ENCODE measurements at regions not wholly inside any gene's neighbourhood (a gene's known extent, or its start where the extent isn't known, plus 50 kb on each side); places are given as distances from the start of the nearest gene placed in this dataset.

DNA sequence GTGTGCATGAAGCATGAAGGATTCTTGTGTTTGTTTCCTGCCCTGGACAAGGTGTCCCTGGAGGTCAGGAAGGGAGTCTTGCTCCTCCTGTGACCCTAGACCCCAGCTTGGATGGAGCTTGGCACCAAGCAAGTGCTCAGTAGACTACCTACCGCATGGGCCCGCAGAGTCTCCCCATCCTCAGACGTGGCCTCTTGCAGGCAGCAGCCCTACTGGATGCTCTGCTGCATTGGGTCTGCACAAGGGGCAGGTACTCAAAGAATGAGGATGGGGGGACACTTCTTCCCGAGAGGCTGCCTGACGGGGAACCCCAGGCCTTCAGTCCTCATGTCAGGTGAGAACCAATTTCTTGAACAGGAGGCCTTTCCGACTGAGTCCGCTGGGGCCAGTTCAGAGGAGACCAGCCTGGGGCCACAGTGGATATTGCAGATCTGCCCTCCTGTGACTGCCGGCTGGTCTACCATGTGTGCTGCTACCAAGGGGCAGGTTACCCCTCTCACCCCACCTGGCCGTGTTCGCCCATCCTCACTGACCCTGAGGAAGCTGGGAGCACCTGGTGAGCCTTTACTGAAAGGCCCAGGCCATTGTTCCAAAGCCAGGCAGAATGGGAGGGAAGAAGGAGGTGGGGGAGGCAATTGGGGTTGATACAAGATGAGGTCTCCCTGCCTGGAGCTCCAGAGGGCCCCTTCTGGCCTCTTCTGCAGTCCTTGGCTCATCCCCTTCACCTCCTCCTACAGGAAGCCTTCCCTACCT, 206.3 kb downstream of the RAB11FIP4 start:
- Histone ChIP-seq H3K27me3 (ENCODE audit: control insufficient read depth in 2 of 2, insufficient read depth in 2 of 2, low read length in 2 of 2) (peaks cover 8 to 63% of the 10 kb centered on the region in 2 experiments; a peak in 3 of 5 replicates), H2AFZ (ENCODE audit: low read depth, low read length) (no peak overlapping the region), H4K20me1 (replicated peaks; ENCODE audit: control insufficient read depth, insufficient read depth, low read length) (no peaks in the 10 kb centered on the region; the same call in 1 of the 2 replicates), H3K9me3 (replicated peaks; ENCODE audit: control insufficient read depth, insufficient read depth, low read depth, low read length) (no peaks in the 10 kb centered on the region), H3K9ac (ENCODE audit: insufficient read depth in 1 of 2, low read depth in 2 of 2, low read length in 2 of 2) (no peak overlapping the region), H3K9me1 (ENCODE audit: control insufficient read depth, insufficient read depth, low read length) (no peaks in the 10 kb centered on the region), H3K4me3 (no peak overlapping the region), H3K36me3 (ENCODE audit: control insufficient read depth, insufficient read depth, low read length) (no peaks in the 10 kb centered on the region), H3K4me2 (ENCODE audit: insufficient read depth, low read length) (no peak overlapping the region), H3K27ac (ENCODE audit: extremely low read depth, low read depth, low read length) (no peak overlapping the region), H3K79me2 (ENCODE audit: control insufficient read depth, insufficient read depth, low read length) (no peaks in the 10 kb centered on the region), H3K4me1 (replicated peaks in 1 of 2; ENCODE audit: control insufficient read depth in 2 of 2, insufficient read depth in 2 of 2, low read length in 2 of 2) (0 out of 5 replicates have a peak, but pooled peaks cover 0 to 4% of the 10 kb centered on the region in 2 experiments)
- POLR2A ChIA-PET, result interaction anchor here (1.3 kb wide), 1 partner anchor 10 kb away, joined by 4 read pairs; no protein-coding TSS in a partner anchor
- BruUV-seq (replicated peaks), result no TSS peak
- FAIRE-seq, result no peak
- intact Hi-C loops (cut with micrococcal nuclease) (no loop called here), in situ Hi-C loops (cut with MboI) (no loop called here)
- 4% methylated on average over 10 of the region's 10 CpGs for WGBS (ENCODE audit: insufficient coverage, low coverage, missing lambda C conversion rate)
- CTCF ChIA-PET (ENCODE audit: low intra/inter-chr PET ratio), result no interaction called here
- TF ChIP-seq ZFP36 (IDR thresholded peaks at IDR 0.05; ENCODE audit: low read depth, low read length, partially characterized antibody) (peak; percentile 30), MAFF (IDR thresholded peaks at IDR 0.05; ENCODE audit: low read length) (no peak)
- ATAC-seq, result no peak
- DNase-seq (ENCODE audit: extremely low read depth in 1 of 4, low spot score in 3 of 4), result no peak

DNA sequence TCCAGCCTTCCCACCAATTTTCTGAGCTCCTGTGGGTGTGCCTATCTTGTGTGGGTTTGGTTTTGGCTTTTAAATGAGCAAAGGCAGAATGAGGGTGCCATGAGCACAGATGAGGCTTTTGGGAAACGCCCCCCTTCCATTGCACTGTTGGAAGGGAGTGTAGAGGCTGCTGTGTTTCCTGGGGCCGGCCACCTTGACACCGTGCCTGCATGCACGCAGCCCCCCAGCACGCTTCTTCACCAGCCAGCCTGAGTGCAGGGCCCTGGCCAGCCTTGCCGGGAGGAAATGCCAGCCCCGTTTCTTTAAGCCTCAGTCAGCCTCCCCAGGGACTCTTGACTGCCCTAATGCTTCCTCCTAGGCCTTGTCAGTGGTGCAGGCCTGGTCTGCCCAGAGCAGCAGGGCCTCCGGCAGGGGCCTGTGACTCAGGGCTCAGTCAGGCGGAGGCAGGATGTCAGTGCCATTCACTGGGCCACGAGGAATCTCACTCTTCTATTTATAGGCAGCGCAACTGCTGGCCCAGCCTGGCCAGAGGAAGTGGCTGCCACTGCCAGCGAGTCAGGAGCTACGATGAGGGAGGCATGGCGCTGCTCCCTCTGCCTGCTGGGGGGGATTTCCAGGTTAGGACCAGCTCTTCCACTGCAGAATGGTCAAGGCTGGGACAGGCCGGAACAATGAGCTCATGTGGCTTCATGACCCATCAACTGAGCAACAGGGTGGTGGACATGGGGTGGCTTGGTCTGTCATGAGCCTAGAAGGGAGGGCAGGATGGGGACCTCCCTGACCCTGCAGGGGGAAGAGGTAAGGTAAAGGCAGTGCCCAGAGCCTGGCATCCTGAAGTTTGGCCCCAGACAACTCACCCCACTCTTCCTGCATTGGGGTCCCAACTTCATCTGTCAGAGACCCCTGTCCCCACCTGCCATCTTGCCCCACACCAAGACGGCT, 205.2 kb downstream of the RAB11FIP4 start:
- Histone ChIP-seq H3K79me2 (ENCODE audit: control insufficient read depth, insufficient read depth, low read length) (no peaks in the 10 kb centered on the region), H3K27me3 (ENCODE audit: control insufficient read depth in 2 of 2, insufficient read depth in 2 of 2, low read length in 2 of 2) (peaks cover 4 to 56% of the 10 kb centered on the region in 2 experiments; a peak in 3 of 5 replicates), H3K27ac (ENCODE audit: extremely low read depth, low read depth, low read length) (no peak overlapping the region), H3K9ac (ENCODE audit: insufficient read depth in 1 of 2, low read depth in 2 of 2, low read length in 2 of 2) (no peak overlapping the region; a peak in 1 of 4 replicates), H3K4me3 (no peak overlapping the region), H3K9me1 (ENCODE audit: control insufficient read depth, insufficient read depth, low read length) (no peaks in the 10 kb centered on the region), H3K9me3 (replicated peaks; ENCODE audit: control insufficient read depth, insufficient read depth, low read depth, low read length) (no peaks in the 10 kb centered on the region), H3K4me2 (ENCODE audit: insufficient read depth, low read length) (no peak overlapping the region), H4K20me1 (replicated peaks; ENCODE audit: control insufficient read depth, insufficient read depth, low read length) (no peaks in the 10 kb centered on the region; the same call in 1 of the 2 replicates), H2AFZ (ENCODE audit: low read depth, low read length) (no peak overlapping the region), H3K36me3 (ENCODE audit: control insufficient read depth, insufficient read depth, low read length) (no peaks in the 10 kb centered on the region), H3K4me1 (replicated peaks in 1 of 2; ENCODE audit: control insufficient read depth in 2 of 2, insufficient read depth in 2 of 2, low read length in 2 of 2) (0 out of 5 replicates have a peak, but pooled peaks cover 0 to 4% of the 10 kb centered on the region in 2 experiments)
- no peak for FAIRE-seq
- no peak for ATAC-seq
- in situ Hi-C loops (cut with MboI), result no loop called here
- DNase-seq (ENCODE audit: extremely low read depth in 1 of 4, low spot score in 3 of 4), result no peak
- intact Hi-C loops (cut with micrococcal nuclease), result no loop called here
- CTCF ChIA-PET (ENCODE audit: low intra/inter-chr PET ratio), result no interaction called here
- POLR2A ChIA-PET, result interaction anchor here (1.3 kb wide), 1 partner anchor 9 kb away, joined by 4 read pairs; no protein-coding TSS in a partner anchor
- no TSS peak for BruUV-seq (replicated peaks)
- WGBS (ENCODE audit: insufficient coverage, low coverage, missing lambda C conversion rate), result 2% methylated on average over 16 of the region's 16 CpGs
- no peak for TF ChIP-seq SPI1 (IDR thresholded peaks at IDR 0.05; ENCODE audit: borderline replicate concordance, low read depth, low read length)
- TF ChIP-seq, protein P1, sequence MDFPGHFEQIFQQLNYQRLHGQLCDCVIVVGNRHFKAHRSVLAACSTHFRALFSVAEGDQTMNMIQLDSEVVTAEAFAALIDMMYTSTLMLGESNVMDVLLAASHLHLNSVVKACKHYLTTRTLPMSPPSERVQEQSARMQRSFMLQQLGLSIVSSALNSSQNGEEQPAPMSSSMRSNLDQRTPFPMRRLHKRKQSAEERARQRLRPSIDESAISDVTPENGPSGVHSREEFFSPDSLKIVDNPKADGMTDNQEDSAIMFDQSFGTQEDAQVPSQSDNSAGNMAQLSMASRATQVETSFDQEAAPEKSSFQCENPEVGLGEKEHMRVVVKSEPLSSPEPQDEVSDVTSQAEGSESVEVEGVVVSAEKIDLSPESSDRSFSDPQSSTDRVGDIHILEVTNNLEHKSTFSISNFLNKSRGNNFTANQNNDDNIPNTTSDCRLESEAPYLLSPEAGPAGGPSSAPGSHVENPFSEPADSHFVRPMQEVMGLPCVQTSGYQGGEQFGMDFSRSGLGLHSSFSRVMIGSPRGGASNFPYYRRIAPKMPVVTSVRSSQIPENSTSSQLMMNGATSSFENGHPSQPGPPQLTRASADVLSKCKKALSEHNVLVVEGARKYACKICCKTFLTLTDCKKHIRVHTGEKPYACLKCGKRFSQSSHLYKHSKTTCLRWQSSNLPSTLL (IDR thresholded peaks at IDR 0.05), result no peak
- TF ChIP-seq PHF20 (IDR thresholded peaks at IDR 0.05; ENCODE audit: partially characterized antibody), result no peak
- TF ChIP-seq, protein P2, sequence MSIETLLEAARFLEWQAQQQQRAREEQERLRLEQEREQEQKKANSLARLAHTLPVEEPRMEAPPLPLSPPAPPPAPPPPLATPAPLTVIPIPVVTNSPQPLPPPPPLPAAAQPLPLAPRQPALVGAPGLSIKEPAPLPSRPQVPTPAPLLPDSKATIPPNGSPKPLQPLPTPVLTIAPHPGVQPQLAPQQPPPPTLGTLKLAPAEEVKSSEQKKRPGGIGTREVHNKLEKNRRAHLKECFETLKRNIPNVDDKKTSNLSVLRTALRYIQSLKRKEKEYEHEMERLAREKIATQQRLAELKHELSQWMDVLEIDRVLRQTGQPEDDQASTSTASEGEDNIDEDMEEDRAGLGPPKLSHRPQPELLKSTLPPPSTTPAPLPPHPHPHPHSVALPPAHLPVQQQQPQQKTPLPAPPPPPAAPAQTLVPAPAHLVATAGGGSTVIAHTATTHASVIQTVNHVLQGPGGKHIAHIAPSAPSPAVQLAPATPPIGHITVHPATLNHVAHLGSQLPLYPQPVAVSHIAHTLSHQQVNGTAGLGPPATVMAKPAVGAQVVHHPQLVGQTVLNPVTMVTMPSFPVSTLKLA (conservative IDR thresholded peaks at IDR 0.05), result no peak
- TF ChIP-seq MYC (IDR thresholded peaks at IDR 0.05; ENCODE audit: low read depth, low read length), result no peak
- TF ChIP-seq MYC (CRISPR knock-in tag; IDR thresholded peaks at IDR 0.05; ENCODE audit: borderline replicate concordance, low read depth), result no peak
